ENCODE measurements at regions not wholly inside any gene's neighbourhood (a gene's known extent, or its start where the extent isn't known, plus 50 kb on each side); places are given as distances from the start of the nearest gene placed in this dataset.

GRCh38 chr17:71423871-71424546 lies 696.8 kb upstream of the SOX9 start:
- TF ChIP-seq, protein P1, sequence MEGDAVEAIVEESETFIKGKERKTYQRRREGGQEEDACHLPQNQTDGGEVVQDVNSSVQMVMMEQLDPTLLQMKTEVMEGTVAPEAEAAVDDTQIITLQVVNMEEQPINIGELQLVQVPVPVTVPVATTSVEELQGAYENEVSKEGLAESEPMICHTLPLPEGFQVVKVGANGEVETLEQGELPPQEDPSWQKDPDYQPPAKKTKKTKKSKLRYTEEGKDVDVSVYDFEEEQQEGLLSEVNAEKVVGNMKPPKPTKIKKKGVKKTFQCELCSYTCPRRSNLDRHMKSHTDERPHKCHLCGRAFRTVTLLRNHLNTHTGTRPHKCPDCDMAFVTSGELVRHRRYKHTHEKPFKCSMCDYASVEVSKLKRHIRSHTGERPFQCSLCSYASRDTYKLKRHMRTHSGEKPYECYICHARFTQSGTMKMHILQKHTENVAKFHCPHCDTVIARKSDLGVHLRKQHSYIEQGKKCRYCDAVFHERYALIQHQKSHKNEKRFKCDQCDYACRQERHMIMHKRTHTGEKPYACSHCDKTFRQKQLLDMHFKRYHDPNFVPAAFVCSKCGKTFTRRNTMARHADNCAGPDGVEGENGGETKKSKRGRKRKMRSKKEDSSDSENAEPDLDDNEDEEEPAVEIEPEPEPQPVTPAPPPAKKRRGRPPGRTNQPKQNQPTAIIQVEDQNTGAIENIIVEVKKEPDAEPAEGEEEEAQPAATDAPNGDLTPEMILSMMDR (conservative IDR thresholded peaks at IDR 0.05; ENCODE audit: low read length) = no peak
- no peak for TF ChIP-seq EZH2phosphoT487 (IDR thresholded peaks at IDR 0.05; ENCODE audit: borderline replicate concordance)

Data from Loucy (cell line).